Right renal pelvis (tissue), 4 donors: ENCODE measurements at regions not wholly inside any gene's neighbourhood (a gene's known extent, or its start where the extent isn't known, plus 50 kb on each side); places are given as distances from the start of the nearest gene placed in this dataset.

Experiments
- DNase-seq, 4 donors: peaks; one replicate each; pipeline ENCODE4 v3.0.0-alpha.2; 2013; ENCODE audit warnings: low read depth in 4 of 4, low spot score in 3 of 4, missing footprints in 1 of 4

- DNase-seq, result no peak
Observed at GRCh38 chr22:27344546-27344945, 457.0 kb downstream of the MN1 start.

DNA sequence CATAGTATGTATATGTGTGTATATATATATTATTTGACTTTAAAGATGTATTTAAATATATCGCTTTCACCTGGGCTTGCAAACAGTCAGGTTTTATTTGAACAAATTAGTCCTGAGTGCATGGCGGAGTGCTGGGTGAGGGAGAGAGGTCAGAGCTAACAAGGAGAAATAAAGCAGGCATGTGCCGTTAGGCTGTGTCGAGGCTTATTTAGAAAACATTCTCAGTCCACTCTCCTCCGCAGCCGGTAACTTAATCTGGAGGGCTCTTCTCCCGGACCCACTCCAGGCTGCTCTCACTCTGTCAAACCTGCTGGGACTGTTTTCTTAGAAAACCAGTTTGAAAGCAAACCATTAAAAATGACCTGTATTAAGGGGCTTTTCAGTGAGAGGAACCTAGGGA lies 455.9 kb downstream of the MN1 start:
- peak in 2 of 4 donors; percentile 24 to 33 for DNase-seq

GRCh38 chr22:27347951-27348350 lies 453.6 kb downstream of the MN1 start:
- peak in 1 of 4 donors; percentile 33 for DNase-seq

GRCh38 chr22:27348634-27349033 lies 452.9 kb downstream of the MN1 start:
- no peak for DNase-seq

DNA sequence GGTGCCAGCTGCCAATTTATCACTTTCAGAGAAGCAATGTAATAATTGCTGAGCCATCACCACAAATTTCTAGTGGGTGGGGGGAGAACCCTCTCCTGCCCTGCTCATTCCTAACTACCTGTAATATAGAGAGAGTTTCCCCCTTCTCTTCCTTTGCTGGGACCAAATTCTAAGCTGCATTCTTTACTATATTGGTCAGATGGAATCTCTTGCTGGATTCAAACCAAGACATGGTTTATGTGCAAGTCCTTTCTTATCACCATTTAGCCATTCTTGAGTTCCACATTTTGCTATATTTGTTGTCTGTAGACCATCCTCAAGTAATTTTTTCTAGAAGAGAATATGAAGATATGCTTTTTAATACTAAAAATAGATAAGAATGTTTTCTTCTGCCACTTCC lies 452.1 kb downstream of the MN1 start:
- no peak for DNase-seq

- no peak for DNase-seq
Observed at GRCh38 chr22:27350306-27350705, 451.2 kb downstream of the MN1 start.

DNA sequence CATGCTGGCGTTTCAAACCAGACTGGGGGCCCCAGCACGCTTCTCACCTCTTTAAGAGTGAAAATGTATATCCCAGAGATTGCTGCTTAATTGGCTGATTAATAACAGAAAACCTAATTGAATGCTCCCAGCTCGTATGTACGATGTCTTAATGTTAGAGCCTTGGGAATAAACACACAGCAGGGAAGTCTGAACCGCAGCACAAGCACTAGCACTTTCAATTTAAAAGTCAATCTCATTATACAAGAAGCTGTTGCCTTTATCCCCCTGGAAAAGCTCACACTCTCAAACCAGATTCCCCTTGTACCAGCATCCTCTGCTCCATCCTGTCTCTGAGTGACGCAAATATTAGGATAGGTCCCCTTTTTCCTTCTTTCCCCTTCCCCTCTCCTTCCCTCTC lies 449.1 kb downstream of the MN1 start:
- no peak for DNase-seq

DNA sequence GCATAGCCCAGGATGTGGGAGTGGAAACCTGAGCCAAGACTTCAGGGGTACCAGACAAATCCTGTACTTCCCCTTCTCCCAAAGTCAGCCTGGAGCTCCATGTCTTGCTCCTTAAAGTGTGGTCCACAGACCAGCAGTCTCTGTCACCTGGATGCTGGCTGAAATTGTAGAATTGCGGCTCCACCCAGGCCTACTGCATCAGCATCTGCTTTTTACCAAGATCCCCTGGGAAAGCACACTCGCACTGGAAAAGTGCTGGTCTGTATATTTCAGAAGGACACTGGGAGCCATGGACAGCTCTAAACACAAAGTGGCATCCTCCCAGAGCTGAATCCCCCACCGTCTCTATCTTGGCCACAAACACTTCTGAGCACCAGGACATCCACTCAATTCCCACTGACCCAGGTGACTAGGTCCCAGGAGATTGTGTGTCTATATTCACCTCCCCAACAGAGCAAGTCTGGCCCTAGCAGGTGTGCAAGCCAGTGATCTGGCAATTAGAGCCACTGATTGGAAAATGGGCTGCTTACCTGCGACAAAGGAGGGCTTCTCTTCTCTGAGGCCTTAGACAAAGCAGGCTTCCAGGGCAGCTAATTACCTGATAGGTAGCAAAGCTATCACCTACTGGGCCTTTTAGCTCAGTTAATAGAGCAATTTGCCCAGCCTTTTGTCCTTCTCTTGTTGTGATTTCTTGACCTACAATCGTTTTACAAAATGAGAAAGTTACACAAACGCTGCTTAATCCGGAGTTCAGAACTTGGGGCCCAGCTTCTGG lies 443.3 kb downstream of the MN1 start:
- no peak for DNase-seq

DNA sequence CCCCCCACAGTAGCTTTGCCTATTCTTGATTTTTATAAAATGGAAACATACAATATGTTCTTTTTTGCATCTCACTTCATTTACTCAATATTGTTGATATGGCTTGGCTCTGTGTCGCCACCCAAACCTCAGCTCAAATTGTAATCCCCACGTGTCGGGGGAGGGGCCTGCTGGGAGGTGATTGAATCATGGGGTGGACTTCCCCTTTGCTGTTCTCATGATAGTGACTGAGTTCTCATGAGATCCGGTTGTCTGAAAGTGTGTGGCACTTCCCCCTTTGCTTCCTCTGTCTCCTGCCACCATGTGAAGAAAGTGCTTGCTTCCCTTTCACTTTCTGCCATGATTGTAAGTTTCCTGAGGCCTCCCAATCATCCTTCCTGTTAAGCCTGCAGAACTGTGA lies 431.3 kb downstream of the MN1 start:
- DNase-seq, result no peak

DNA sequence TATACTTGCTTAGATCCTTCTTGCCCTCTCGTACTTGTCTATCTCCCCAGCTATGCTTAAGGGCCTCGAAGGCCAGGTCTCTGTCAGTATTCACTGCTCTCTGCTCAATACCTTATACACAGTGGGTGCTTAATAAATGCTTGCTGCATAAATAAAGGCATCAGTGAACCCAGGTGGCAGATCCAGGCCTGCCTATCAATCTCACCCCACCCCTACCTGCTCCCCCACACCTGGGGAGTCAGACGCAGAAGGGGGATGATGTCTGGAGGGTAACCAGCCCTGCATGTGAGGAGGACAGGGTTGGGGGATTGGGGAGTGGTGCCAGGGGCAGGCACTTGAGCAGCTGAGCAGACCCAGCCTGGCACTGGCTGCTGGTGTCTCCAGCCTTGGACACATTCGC lies 430.6 kb downstream of the MN1 start:
- DNase-seq, result no peak

DNA sequence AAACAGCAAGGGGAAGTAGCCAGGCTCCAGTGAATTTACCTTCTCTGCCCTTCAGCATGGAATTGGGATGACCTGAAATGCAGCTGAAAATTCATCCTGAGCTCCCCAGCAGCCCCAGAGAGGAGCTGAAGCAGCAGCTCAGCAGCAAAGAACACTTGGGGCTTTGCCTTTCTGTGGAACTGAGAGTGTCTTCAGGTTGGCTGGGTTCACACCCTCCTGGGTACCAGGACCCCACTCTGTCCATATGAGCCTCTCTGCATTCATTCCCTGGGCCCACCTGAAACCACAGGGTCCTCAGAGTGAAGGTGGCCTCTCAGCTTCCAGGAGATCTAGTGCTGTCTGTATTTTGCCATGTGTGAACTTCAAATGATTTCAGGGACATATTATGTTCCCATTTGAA lies 429.2 kb downstream of the MN1 start:
- DNase-seq, result no peak

DNA sequence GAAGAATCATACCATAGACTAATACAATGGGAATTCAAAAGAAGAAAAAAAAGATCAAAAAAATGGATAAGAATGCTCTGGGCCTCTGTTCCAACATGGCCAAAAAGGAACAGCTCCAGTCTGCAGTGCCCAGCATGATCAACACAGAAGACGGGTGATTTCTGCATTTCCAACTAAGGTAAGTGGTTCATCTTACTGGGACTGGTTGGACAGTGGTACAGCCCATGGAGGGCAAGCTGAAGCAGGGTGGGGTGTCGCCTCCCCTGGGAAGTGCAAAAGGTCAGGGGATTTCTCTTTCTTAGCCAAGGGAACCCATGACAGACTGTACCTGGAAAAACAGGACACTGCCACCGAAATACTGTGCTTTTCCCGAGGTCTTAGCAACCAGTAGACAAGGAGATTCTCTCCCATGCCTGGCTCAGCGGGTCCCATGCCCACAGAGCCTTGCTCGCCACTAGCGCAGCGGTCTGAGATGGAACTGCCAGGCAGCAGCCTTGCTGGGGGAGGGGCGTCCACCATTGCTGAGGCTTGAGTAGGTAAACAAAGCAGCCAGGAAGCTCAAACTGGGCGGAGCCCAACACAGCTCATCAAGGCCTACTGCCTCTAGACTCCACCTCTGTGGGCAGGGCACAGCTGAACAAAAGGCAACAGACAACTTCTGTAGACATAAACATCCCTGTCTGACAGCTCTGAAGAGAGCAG lies 428.4 kb downstream of the MN1 start:
- no peak for DNase-seq

DNA sequence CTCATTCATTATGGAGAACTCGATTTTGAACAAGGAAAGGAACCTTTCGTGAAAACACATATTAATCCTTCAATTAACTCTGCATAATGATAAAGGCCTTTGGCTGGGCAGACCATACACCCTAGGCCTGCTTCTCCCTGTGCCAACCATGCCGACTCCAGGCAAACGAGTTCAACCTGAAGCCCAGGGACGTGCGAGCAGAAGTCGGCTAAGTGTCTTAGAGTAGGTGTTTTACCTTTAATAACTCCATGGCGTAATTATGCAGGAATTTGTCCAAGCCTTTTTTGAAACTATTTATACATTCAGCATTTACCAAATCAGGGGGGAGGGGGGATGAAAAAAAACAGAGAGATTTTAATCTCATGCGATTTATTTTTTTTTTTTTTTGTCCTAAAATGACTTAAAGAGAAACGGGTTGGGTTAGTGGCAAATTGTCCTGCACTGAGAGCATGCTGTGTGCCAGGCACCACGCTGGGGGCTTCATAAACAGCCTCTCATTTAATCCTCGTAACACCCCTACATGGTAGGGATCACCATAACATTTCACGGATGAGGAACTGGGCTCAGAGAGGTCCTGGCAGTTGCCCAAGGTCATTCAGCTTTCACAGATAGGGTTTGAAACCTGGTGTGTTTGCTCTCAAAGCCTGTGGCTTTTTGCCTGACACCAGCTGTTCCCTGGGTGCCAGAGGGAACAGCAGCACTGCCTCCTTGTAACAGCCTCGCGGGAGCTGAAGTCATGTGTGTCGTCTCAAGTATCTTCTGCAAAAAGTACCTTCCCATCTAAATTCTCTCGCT lies 423.9 kb downstream of the MN1 start:
- DNase-seq, result no peak

- no peak for DNase-seq
Observed at GRCh38 chr22:27378311-27378800, 423.2 kb downstream of the MN1 start.

DNA sequence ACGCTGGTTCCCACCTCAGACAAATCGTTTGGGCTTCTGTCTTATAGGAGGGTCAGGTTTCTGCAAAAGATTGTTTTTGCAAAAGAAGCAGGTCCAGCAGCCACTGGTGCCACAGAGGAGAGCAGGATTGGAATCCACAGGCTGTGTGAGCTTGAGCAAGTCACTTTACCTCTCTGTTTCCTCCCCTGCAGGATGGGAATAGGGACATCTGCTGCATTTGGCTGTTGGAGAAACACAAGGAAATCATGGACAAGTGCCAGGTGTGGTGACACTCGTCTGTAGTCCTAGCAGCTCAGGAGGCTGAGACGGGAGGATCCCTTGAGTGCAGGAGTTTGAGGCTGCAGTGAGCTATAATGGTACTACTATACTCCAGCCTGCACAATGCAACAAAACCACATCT lies 422.6 kb downstream of the MN1 start:
- no peak for DNase-seq

DNA sequence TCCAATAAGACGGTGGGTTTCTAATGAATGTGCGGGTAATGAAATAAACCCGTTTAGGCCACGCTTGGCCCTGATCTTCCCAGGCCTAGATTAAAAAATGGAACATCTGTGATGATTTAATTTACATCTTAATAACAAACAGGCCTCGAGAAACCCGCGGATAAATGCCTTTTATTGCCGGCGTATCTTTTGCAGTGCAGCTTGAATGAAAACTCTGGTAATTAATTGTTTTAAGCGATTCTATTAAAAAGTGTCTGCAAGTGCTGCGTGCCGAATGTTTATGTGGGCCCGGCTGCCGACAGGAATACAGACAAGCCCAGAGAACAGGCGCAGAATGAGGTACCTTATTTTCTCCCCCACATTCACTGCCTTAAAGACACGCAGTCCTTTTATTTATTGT lies 420.7 kb downstream of the MN1 start:
- DNase-seq, result no peak

GRCh38 chr22:27381552-27381951 lies 420.0 kb downstream of the MN1 start:
- no peak for DNase-seq

GRCh38 chr22:27381960-27382742 lies 419.4 kb downstream of the MN1 start:
- no peak for DNase-seq

DNA sequence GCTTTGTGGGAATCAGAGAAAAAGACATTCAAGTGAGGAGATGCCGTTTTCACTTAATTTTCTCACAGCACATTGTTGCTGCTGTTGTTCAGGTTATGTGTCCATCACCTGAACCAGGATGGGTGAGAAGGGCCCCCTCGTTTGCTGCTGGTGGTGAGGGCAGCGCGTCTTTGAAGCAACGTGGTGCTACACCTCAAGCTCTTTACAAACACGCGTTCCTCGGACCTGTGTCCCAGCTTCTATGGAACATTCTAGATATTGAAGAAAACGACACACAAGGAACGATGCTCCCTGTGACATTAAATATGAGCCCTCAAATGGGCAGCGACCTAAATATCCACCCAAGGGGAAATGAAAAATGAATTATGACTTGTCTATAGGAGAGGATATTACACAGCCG lies 418.6 kb downstream of the MN1 start:
- no peak for DNase-seq

DNA sequence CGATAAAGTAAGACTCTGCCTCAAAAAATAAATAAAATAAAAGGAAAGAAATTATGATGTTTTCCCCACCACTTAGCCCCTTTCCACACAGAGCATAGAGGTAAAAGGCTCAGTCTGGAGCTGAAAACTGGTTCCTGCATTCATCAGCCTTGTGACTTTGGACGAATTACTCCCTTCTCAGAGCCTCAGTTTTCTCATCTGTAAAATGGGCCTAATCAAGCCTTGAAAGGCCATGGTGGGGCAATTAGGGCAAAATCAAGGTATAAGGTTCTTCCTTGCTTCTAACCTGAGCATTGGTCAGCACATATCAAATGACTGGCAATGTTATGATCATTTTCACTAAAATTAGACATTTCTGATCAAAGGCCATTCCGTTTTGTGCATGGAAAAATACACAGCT lies 417.7 kb downstream of the MN1 start:
- DNase-seq, result no peak
